ENCODE measurements at regions not wholly inside any gene's neighbourhood (a gene's known extent, or its start where the extent isn't known, plus 50 kb on each side); places are given as distances from the start of the nearest gene placed in this dataset.

- Histone ChIP-seq H3K9ac (ENCODE audit: low read length in 3 of 3) (no peak overlapping the region), H3K4me3 (ENCODE audit: low read length in 3 of 3) (no peak overlapping the region), H3K36me3 (ENCODE audit: control insufficient read depth in 2 of 3, insufficient read depth in 3 of 3, low read length in 3 of 3) (no peaks in the 10 kb centered on the region), H3K4me1 (ENCODE audit: control insufficient read depth in 2 of 3, insufficient read depth in 2 of 3, low read depth in 1 of 3, low read length in 3 of 3) (no peaks in the 10 kb centered on the region), H3K9me3 (ENCODE audit: control insufficient read depth in 2 of 3, insufficient read depth in 1 of 3, low read length in 3 of 3) (no peaks in the 10 kb centered on the region), H3K27me3 (ENCODE audit: control insufficient read depth, insufficient read depth, low read length) (no peaks in the 10 kb centered on the region), H3K27ac (ENCODE audit: low read depth in 2 of 2, low read length in 2 of 2) (no peak overlapping the region)
- DNase-seq (no peak), FAIRE-seq (no peak)
- no peak for TF ChIP-seq CTCF (IDR thresholded peaks at IDR 0.05; ENCODE audit: borderline replicate concordance, extremely low read depth, insufficient read depth)
- intact Hi-C loops (cut with DNase I) = no loop called here
Measured at GRCh38 chr1:88324899-88325298, 359.2 kb upstream of the PKN2 start.

- no peak overlapping the region for H3K9ac ChIP-seq (ENCODE audit: low read length in 3 of 3)
- H3K27ac ChIP-seq (ENCODE audit: low read depth in 2 of 2, low read length in 2 of 2) = peak overlapping the region; percentile 7 to 51
- no peaks in the 10 kb centered on the region for H3K27me3 ChIP-seq (ENCODE audit: control insufficient read depth, insufficient read depth, low read length)
- FAIRE-seq (peak; percentile 44), DNase-seq (peak in 1 of 5 donors; percentile 56)
- no peak for TF ChIP-seq CTCF (IDR thresholded peaks at IDR 0.05; ENCODE audit: borderline replicate concordance, extremely low read depth, insufficient read depth)
- H3K36me3 ChIP-seq (ENCODE audit: control insufficient read depth in 2 of 3, insufficient read depth in 3 of 3, low read length in 3 of 3) = no peaks in the 10 kb centered on the region
- H3K9me3 ChIP-seq (ENCODE audit: control insufficient read depth in 2 of 3, insufficient read depth in 1 of 3, low read length in 3 of 3) = no peaks in the 10 kb centered on the region
- H3K4me3 ChIP-seq (ENCODE audit: low read length in 3 of 3) = no peak overlapping the region
- intact Hi-C loops (cut with DNase I) = no loop called here
- H3K4me1 ChIP-seq (ENCODE audit: control insufficient read depth in 2 of 3, insufficient read depth in 2 of 3, low read depth in 1 of 3, low read length in 3 of 3) = no peaks in the 10 kb centered on the region
Measured at GRCh38 chr1:88327391-88328267, 356.4 kb upstream of the PKN2 start.

- H3K4me1 ChIP-seq (ENCODE audit: control insufficient read depth in 2 of 3, insufficient read depth in 2 of 3, low read depth in 1 of 3, low read length in 3 of 3) = no peaks in the 10 kb centered on the region
- no peaks in the 10 kb centered on the region for H3K36me3 ChIP-seq (ENCODE audit: control insufficient read depth in 2 of 3, insufficient read depth in 3 of 3, low read length in 3 of 3)
- intact Hi-C loops (cut with DNase I) = no loop called here
- H3K27ac ChIP-seq (ENCODE audit: low read depth in 2 of 2, low read length in 2 of 2) = no peak overlapping the region
- FAIRE-seq (no peak), DNase-seq (no peak)
- H3K27me3 ChIP-seq (ENCODE audit: control insufficient read depth, insufficient read depth, low read length) = no peaks in the 10 kb centered on the region
- H3K4me3 ChIP-seq (ENCODE audit: low read length in 3 of 3) = no peak overlapping the region
- H3K9ac ChIP-seq (ENCODE audit: low read length in 3 of 3) = no peak overlapping the region
- no peaks in the 10 kb centered on the region for H3K9me3 ChIP-seq (ENCODE audit: control insufficient read depth in 2 of 3, insufficient read depth in 1 of 3, low read length in 3 of 3)
- TF ChIP-seq CTCF (IDR thresholded peaks at IDR 0.05; ENCODE audit: borderline replicate concordance, extremely low read depth, insufficient read depth) = no peak
Measured at GRCh38 chr1:88330201-88330600, 353.9 kb upstream of the PKN2 start.
